Ishikawa (cell line): ENCODE measurements at regions not wholly inside any gene's neighbourhood (a gene's known extent, or its start where the extent isn't known, plus 50 kb on each side); places are given as distances from the start of the nearest gene placed in this dataset.

ENCODE experiments used
- CEBPB ChIP-seq: IDR thresholded peaks from 2 replicates; pipeline ENCODE4 v1.6.1; 2012
- CREB1 ChIP-seq: IDR thresholded peaks from 2 replicates; pipeline ENCODE4 v1.6.1; 2012; ENCODE audit warnings: low read depth
- EGR1 ChIP-seq: IDR thresholded peaks from 2 replicates; pipeline ENCODE4 v1.6.1; 2012
- EP300 ChIP-seq: IDR thresholded peaks from 2 replicates; pipeline ENCODE4 v1.6.1; 2012; ENCODE audit warnings: borderline replicate concordance
- FOXM1 ChIP-seq: IDR thresholded peaks from 2 replicates; pipeline ENCODE4 v1.6.1; 2012; ENCODE audit warnings: low read depth, borderline replicate concordance
- MAX ChIP-seq: IDR thresholded peaks from 2 replicates; pipeline ENCODE4 v1.6.1; 2012
- NFIC ChIP-seq: IDR thresholded peaks from 2 replicates; pipeline ENCODE4 v1.6.1; 2012
- RAD21 ChIP-seq: IDR thresholded peaks from 2 replicates; pipeline ENCODE4 v1.6.1; 2012; ENCODE audit warnings: low read depth
- REST ChIP-seq: IDR thresholded peaks from 2 replicates; pipeline ENCODE4 v1.6.1; 2012; ENCODE audit warnings: low read depth, mild to moderate bottlenecking
- TAF1 ChIP-seq: IDR thresholded peaks from 2 replicates; pipeline ENCODE4 v1.6.1; 2012; ENCODE audit warnings: low read depth, mild to moderate bottlenecking
- TCF12 ChIP-seq: IDR thresholded peaks from 2 replicates; pipeline ENCODE4 v1.6.1; 2012; ENCODE audit warnings: low read depth
- TEAD4 ChIP-seq: IDR thresholded peaks from 2 replicates; pipeline ENCODE4 v1.6.1; 2012
- USF1 ChIP-seq: IDR thresholded peaks from 2 replicates; pipeline ENCODE4 v1.6.1; 2012
- YY1 ChIP-seq: IDR thresholded peaks from 2 replicates; pipeline ENCODE4 v1.6.1; 2012; ENCODE audit warnings: low read depth
- ZBTB7A ChIP-seq: IDR thresholded peaks from 2 replicates; pipeline ENCODE4 v1.6.1; 2012; ENCODE audit warnings: low read depth

- TF ChIP-seq FOXM1: no peak
- TF ChIP-seq USF1: no peak
- no peak for TF ChIP-seq TCF12
- TF ChIP-seq TEAD4: no peak
- no peak for TF ChIP-seq TAF1
- no peak for TF ChIP-seq CREB1
- no peak for TF ChIP-seq NFIC
- TF ChIP-seq EP300: no peak
- no peak for TF ChIP-seq REST
- TF ChIP-seq MAX: no peak
- no peak for TF ChIP-seq EGR1
- TF ChIP-seq RAD21: no peak
- no peak for TF ChIP-seq CEBPB
These were observed 124.3 kb upstream of the RASGEF1B start for GRCh38 chr4:81595798-81596610.

- TF ChIP-seq CREB1 (no peak), YY1 (no peak), ZBTB7A (no peak), TCF12 (no peak), USF1 (no peak), CEBPB (no peak), EP300 (no peak), REST (no peak), MAX (no peak), NFIC (no peak)
These were observed 123.6 kb upstream of the RASGEF1B start for GRCh38 chr4:81595287-81595686.

GRCh38 chr4:81594490-81595159, 122.9 kb upstream of the RASGEF1B start:
- no peak for TF ChIP-seq NFIC
- TF ChIP-seq TEAD4: no peak
- TF ChIP-seq ZBTB7A: no peak
- no peak for TF ChIP-seq CREB1
- TF ChIP-seq YY1: no peak
- TF ChIP-seq TAF1: no peak
- no peak for TF ChIP-seq EP300
- no peak for TF ChIP-seq USF1
- no peak for TF ChIP-seq RAD21
- no peak for TF ChIP-seq FOXM1
- no peak for TF ChIP-seq CEBPB
- no peak for TF ChIP-seq MAX
- no peak for TF ChIP-seq TCF12
- no peak for TF ChIP-seq EGR1
- no peak for TF ChIP-seq REST
